Panc1 (cell line): ENCODE measurements at regions not wholly inside any gene's neighbourhood (a gene's known extent, or its start where the extent isn't known, plus 50 kb on each side); places are given as distances from the start of the nearest gene placed in this dataset.

Experiments
- ATAC-seq: fragments of 200-7000 bp; cut with Tn5 transposase; 2 replicates; pipeline ENCODE4 v1.9.1; 2020; ENCODE audit warnings: mild to moderate bottlenecking, moderate library complexity
- BruUV-seq: library from RNA; stranded (reverse); fragments of 400-500 nt; replicated peaks from 2 replicates; lab custom pipeline; 2021; lab: Mats Ljungman, UMichigan
- CTCF ChIA-PET: fragments of 300-600 bp; sonication (Branson Sonifier 250); formaldehyde crosslinking; loops from one replicate; lab custom pipeline; 2022; ENCODE audit warnings: antibody characterized with exemption; lab: Charles Lee
- POLR2A ChIA-PET: fragments of 300-600 bp; sonication (Branson Sonifier 250); formaldehyde crosslinking; loops from one replicate; lab custom pipeline; 2022; ENCODE audit warnings: antibody characterized with exemption; lab: Charles Lee
- DNase-seq: peaks from one replicate; pipeline ENCODE4 v3.0.0-alpha.2; 2010; ENCODE audit warnings: low read depth, low spot score
- H3K27ac ChIP-seq: 2 replicates; pipeline ENCODE4 v1.5.1; 2011; ENCODE audit warnings: mild to moderate bottlenecking, low read length, inconsistent platforms
- H3K27me3 ChIP-seq: fragments of 200-500 bp; sonication (Bioruptor generic); 2 replicates; pipeline ENCODE4 v1.6.0; 2014; ENCODE audit warnings: low read length, inconsistent platforms; ENCODE audit not compliant: control insufficient read depth, insufficient read depth
- H3K36me3 ChIP-seq: fragments of 200-500 bp; sonication (Bioruptor generic); 2 replicates; pipeline ENCODE4 v1.5.1; 2014; ENCODE audit warnings: inconsistent platforms, mild to moderate bottlenecking, low read length, moderate library complexity; ENCODE audit not compliant: control insufficient read depth, insufficient read depth
- H3K4me1 ChIP-seq: 2 replicates; pipeline ENCODE4 v1.5.1; 2011; ENCODE audit warnings: inconsistent platforms, mild to moderate bottlenecking, low read length, moderate library complexity; ENCODE audit not compliant: control insufficient read depth, insufficient read depth
- H3K4me3 ChIP-seq, 2 experiments: 2 replicates each; pipeline ENCODE4 v1.5.1; 2011 to 2012; ENCODE audit warnings: low read depth in 2 of 2, low read length in 2 of 2, mild to moderate bottlenecking in 2 of 2, inconsistent platforms in 1 of 2, moderate library complexity in 1 of 2
- H3K9me3 ChIP-seq: fragments of 200-500 bp; sonication (Bioruptor generic); 2 replicates; pipeline ENCODE4 v1.5.1; 2014; ENCODE audit warnings: low read depth, mild to moderate bottlenecking, inconsistent platforms, low read length, moderate library complexity; ENCODE audit not compliant: control insufficient read depth, insufficient read depth
- POLR2AphosphoS5 ChIP-seq: IDR thresholded peaks from 2 replicates; pipeline ENCODE4 v1.6.1; 2012; ENCODE audit warnings: mild to moderate bottlenecking, low read depth, low read length, moderate library complexity
- SIN3A ChIP-seq: IDR thresholded peaks from 2 replicates; pipeline ENCODE4 v1.6.1; 2012; ENCODE audit warnings: low read depth, mild to moderate bottlenecking, low read length, moderate library complexity, borderline replicate concordance; ENCODE audit not compliant: insufficient read depth
- TCF7L2 ChIP-seq: IDR thresholded peaks from 2 replicates; pipeline ENCODE4 v1.6.1; 2011; ENCODE audit warnings: mild to moderate bottlenecking, low read depth, low read length, inconsistent platforms
- in situ Hi-C: cut with HindIII; loops from 2 replicates; pipeline ENCODE4 v1.10.0; 2016; ENCODE audit warnings: low sequenced_read_pairs, low pct_unique_long_range_greater_than_20kb
- intact Hi-C: fragments of 100-400 bp; cut with micrococcal nuclease; formaldehyde crosslinking; loops from one replicate; pipeline ENCODE4 v1.10.0; 2022; ENCODE audit not compliant: unreplicated experiment
- TF ChIP-seq, protein P1 (sequence below), 2 experiments: IDR thresholded peaks; 2 replicates each; pipeline ENCODE4 v1.6.1; 2011 to 2012; ENCODE audit warnings: low read depth in 2 of 2, control low read depth in 1 of 2, low read length in 1 of 2, mild to moderate bottlenecking in 1 of 2, moderate library complexity in 1 of 2; ENCODE audit not compliant: insufficient read depth in 1 of 2
- TF ChIP-seq, protein P2 (sequence below): fragments of 450-650 bp; IDR thresholded peaks from 2 replicates; pipeline ENCODE4 v1.5.1; 2017; ENCODE audit warnings: mild to moderate bottlenecking

DNA sequence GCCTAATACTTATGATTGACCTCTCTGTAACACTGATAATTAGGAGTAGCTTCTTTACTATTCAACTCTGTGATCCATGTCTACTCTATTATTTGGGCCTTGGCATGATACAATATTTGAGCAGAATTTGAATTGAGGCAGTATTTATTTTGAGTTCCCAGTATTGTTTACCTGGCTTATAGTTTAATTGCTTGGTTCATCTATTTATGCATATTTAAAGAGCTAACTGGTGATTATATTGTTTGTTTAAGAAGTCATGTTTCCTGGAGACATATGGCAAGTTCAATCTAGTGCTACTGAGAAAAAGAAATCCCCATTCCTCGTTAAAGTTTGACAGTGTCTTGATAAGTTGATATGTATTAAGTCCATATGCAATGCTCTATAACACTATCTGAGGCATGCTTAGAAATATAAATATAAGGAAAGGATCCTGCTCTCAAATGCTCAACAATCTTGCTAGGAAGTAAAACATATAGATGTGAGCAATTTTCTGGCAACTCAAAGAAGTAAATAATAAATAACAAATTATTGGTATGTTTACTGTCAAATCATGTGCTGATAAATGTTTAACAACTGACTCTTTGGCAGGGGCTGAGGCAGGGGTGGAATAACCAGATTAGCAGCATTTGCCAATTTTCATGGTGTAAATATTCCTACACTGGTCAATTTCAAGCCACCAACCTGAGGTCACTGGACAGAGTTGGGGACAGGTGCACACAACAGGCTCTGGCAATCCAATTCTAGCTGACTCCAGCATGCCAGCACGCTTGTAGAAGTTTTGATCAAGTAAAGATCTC lies 430.2 kb upstream of the PIK3C3 start:
- in situ Hi-C loops: no loop called here
- TF ChIP-seq SIN3A (no peak), TCF7L2 (no peak), POLR2AphosphoS5 (no peak)
- TF ChIP-seq, protein P1, sequence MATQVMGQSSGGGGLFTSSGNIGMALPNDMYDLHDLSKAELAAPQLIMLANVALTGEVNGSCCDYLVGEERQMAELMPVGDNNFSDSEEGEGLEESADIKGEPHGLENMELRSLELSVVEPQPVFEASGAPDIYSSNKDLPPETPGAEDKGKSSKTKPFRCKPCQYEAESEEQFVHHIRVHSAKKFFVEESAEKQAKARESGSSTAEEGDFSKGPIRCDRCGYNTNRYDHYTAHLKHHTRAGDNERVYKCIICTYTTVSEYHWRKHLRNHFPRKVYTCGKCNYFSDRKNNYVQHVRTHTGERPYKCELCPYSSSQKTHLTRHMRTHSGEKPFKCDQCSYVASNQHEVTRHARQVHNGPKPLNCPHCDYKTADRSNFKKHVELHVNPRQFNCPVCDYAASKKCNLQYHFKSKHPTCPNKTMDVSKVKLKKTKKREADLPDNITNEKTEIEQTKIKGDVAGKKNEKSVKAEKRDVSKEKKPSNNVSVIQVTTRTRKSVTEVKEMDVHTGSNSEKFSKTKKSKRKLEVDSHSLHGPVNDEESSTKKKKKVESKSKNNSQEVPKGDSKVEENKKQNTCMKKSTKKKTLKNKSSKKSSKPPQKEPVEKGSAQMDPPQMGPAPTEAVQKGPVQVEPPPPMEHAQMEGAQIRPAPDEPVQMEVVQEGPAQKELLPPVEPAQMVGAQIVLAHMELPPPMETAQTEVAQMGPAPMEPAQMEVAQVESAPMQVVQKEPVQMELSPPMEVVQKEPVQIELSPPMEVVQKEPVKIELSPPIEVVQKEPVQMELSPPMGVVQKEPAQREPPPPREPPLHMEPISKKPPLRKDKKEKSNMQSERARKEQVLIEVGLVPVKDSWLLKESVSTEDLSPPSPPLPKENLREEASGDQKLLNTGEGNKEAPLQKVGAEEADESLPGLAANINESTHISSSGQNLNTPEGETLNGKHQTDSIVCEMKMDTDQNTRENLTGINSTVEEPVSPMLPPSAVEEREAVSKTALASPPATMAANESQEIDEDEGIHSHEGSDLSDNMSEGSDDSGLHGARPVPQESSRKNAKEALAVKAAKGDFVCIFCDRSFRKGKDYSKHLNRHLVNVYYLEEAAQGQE (IDR thresholded peaks at IDR 0.05; ENCODE audit: insufficient read depth in 1 of 2, low read depth in 2 of 2, low read length in 1 of 2): no peak
- TF ChIP-seq, protein P2, sequence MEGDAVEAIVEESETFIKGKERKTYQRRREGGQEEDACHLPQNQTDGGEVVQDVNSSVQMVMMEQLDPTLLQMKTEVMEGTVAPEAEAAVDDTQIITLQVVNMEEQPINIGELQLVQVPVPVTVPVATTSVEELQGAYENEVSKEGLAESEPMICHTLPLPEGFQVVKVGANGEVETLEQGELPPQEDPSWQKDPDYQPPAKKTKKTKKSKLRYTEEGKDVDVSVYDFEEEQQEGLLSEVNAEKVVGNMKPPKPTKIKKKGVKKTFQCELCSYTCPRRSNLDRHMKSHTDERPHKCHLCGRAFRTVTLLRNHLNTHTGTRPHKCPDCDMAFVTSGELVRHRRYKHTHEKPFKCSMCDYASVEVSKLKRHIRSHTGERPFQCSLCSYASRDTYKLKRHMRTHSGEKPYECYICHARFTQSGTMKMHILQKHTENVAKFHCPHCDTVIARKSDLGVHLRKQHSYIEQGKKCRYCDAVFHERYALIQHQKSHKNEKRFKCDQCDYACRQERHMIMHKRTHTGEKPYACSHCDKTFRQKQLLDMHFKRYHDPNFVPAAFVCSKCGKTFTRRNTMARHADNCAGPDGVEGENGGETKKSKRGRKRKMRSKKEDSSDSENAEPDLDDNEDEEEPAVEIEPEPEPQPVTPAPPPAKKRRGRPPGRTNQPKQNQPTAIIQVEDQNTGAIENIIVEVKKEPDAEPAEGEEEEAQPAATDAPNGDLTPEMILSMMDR: no peak
- CTCF ChIA-PET: no interaction called here
- Histone ChIP-seq H3K27me3 (no peaks in the 10 kb centered on the region), H3K4me1 (no peaks in the 10 kb centered on the region), H3K27ac (no peak overlapping the region), H3K9me3 (no peaks in the 10 kb centered on the region), H3K36me3 (no peaks in the 10 kb centered on the region), H3K4me3 (no peak overlapping the region)
- POLR2A ChIA-PET: no interaction called here
- no TSS peak for BruUV-seq
- no peak for DNase-seq
- no peak for ATAC-seq
- intact Hi-C loops: no loop called here

DNA sequence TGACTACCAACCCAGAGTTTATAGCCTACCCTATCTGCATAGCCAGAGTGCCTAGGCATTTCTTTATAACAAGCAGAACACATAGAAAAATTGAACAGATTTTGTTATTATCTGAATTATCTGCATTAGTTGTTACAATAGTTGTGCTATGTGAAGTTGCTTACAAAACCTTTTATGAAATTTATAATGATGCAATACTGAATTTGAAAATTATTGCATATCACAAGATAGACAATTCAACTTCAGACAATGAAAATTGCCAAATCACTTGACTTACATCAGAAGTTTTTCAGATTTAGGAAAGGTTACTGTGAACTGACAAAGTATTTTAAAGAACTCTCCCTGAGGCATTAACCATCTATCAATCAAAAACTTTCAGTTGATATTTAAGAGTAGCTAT lies 437.9 kb upstream of the PIK3C3 start:
- in situ Hi-C loops (no loop called here), intact Hi-C loops (no loop called here)
- Histone ChIP-seq H3K4me1 (no peaks in the 10 kb centered on the region), H3K27me3 (no peaks in the 10 kb centered on the region), H3K4me3 (no peak overlapping the region), H3K9me3 (no peaks in the 10 kb centered on the region), H3K36me3 (no peaks in the 10 kb centered on the region), H3K27ac (no peak overlapping the region)
- no peak for DNase-seq
- BruUV-seq: no TSS peak
- ChIA-PET CTCF (no interaction called here), POLR2A (no interaction called here)
- no peak for ATAC-seq
- TF ChIP-seq, protein P1 (IDR thresholded peaks at IDR 0.05; ENCODE audit: insufficient read depth in 1 of 2, low read depth in 2 of 2, low read length in 1 of 2): no peak
- TF ChIP-seq SIN3A (no peak), POLR2AphosphoS5 (no peak), TCF7L2 (no peak)
- TF ChIP-seq, protein P2: no peak
